ENCODE measurements at regions not wholly inside any gene's neighbourhood (a gene's known extent, or its start where the extent isn't known, plus 50 kb on each side); places are given as distances from the start of the nearest gene placed in this dataset.

DNA sequence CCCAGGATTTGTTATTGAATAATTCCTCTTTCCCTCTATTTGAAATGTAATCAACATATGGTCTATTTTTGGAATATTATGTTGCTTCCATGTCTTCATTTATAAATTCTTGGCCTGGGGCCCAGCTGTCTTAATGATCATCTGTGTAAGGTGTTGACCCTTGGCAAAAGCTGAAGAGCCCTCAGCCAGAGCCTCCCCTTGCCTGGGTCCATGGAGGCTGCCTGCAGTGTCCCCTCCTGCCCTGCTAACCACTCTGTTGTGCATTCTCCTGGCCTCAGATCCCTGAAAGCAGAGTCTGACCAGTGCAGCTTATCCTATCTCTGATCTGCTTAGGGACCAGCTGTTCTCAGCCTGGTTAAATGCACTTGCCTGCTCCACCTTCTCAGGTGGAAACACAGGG, 226.1 kb upstream of the APCDD1 start:
- TF ChIP-seq EZH2 (IDR thresholded peaks at IDR 0.05), result no peak
- no peak for TF ChIP-seq POLR2AphosphoS5 (IDR thresholded peaks at IDR 0.05; ENCODE audit: borderline replicate concordance, low read depth, low read length)
- TF ChIP-seq FOXP2 (optimal IDR thresholded peaks at IDR 0.05; ENCODE audit: control extremely low read depth, extremely low read length, insufficient read depth), result no peak
